Muscle layer of colon (tissue), 2 donors: ENCODE measurements at regions not wholly inside any gene's neighbourhood (a gene's known extent, or its start where the extent isn't known, plus 50 kb on each side); places are given as distances from the start of the nearest gene placed in this dataset.

Source experiments
- H3K27ac ChIP-seq: one replicate; pipeline ENCODE4 v1.7.0; 2013; ENCODE audit warnings: low read depth, mild to moderate bottlenecking, low read length, moderate library complexity
- H3K27me3 ChIP-seq, 2 donors: one replicate each; pipeline ENCODE4 v1.7.0; 2013; ENCODE audit warnings: low read length in 2 of 2, mild to moderate bottlenecking in 2 of 2; ENCODE audit not compliant: insufficient read depth in 2 of 2, control insufficient read depth in 1 of 2
- H3K36me3 ChIP-seq: one replicate; pipeline ENCODE4 v1.7.0; 2013; ENCODE audit warnings: mild to moderate bottlenecking, low read length; ENCODE audit not compliant: insufficient read depth
- H3K4me1 ChIP-seq: one replicate; pipeline ENCODE4 v1.7.0; 2013; ENCODE audit warnings: mild to moderate bottlenecking, low read length; ENCODE audit not compliant: insufficient read depth
- H3K4me3 ChIP-seq, 2 donors: one replicate each; pipeline ENCODE4 v1.7.0; 2013; ENCODE audit warnings: low read length in 2 of 2, low read depth in 1 of 2, mild to moderate bottlenecking in 1 of 2, moderate library complexity in 1 of 2
- H3K9ac ChIP-seq: one replicate; pipeline ENCODE4 v1.7.0; 2013; ENCODE audit warnings: low read length
- H3K9me3 ChIP-seq: one replicate; pipeline ENCODE4 v1.7.0; 2013; ENCODE audit warnings: mild to moderate bottlenecking, low read length
- donor health status: abdominal sarcoma.
- donor health status: Adenocarcinoma of cecum.

GRCh38 chr5:107056278-107056677, 614.5 kb downstream of the EFNA5 start:
- no peaks in the 10 kb centered on the region for H3K4me1 ChIP-seq
- no peaks in the 10 kb centered on the region for H3K9me3 ChIP-seq
- H3K36me3 ChIP-seq: no peaks in the 10 kb centered on the region
- no peak overlapping the region for H3K4me3 ChIP-seq
- no peak overlapping the region for H3K9ac ChIP-seq
- no peaks in the 10 kb centered on the region for H3K27me3 ChIP-seq
- H3K27ac ChIP-seq: no peak overlapping the region

- no peaks in the 10 kb centered on the region for H3K4me1 ChIP-seq
Observed at GRCh38 chr5:107047048-107047447, 623.7 kb downstream of the EFNA5 start.

GRCh38 chr5:107043665-107044064, 627.1 kb downstream of the EFNA5 start:
- H3K4me1 ChIP-seq: no peaks in the 10 kb centered on the region
- H3K9me3 ChIP-seq: no peaks in the 10 kb centered on the region
- no peaks in the 10 kb centered on the region for H3K36me3 ChIP-seq
- H3K27ac ChIP-seq: no peak overlapping the region
- no peak overlapping the region for H3K4me3 ChIP-seq
- no peak overlapping the region for H3K9ac ChIP-seq
- H3K27me3 ChIP-seq: no peaks in the 10 kb centered on the region

More at GRCh38 chr5:107047048-107047447, 623.7 kb downstream of the EFNA5 start:
- Histone ChIP-seq H3K9me3 (no peaks in the 10 kb centered on the region), H3K36me3 (no peaks in the 10 kb centered on the region), H3K27me3 (no peaks in the 10 kb centered on the region), H3K4me3 (no peak overlapping the region), H3K27ac (no peak overlapping the region), H3K9ac (no peak overlapping the region)

GRCh38 chr5:107040907-107041306, 629.8 kb downstream of the EFNA5 start:
- no peak overlapping the region for H3K9ac ChIP-seq
- no peaks in the 10 kb centered on the region for H3K27me3 ChIP-seq
- no peaks in the 10 kb centered on the region for H3K4me1 ChIP-seq
- no peak overlapping the region for H3K27ac ChIP-seq
- no peaks in the 10 kb centered on the region for H3K9me3 ChIP-seq
- no peak overlapping the region for H3K4me3 ChIP-seq
- no peaks in the 10 kb centered on the region for H3K36me3 ChIP-seq

- Histone ChIP-seq H3K36me3 (no peaks in the 10 kb centered on the region), H3K27me3 (no peaks in the 10 kb centered on the region), H3K9ac (no peak overlapping the region), H3K4me3 (no peak overlapping the region), H3K4me1 (no peaks in the 10 kb centered on the region), H3K9me3 (no peaks in the 10 kb centered on the region), H3K27ac (no peak overlapping the region)
Observed at GRCh38 chr5:107032629-107033028, 638.1 kb downstream of the EFNA5 start.

GRCh38 chr5:107028938-107029337, 641.8 kb downstream of the EFNA5 start:
- H3K27me3 ChIP-seq: no peaks in the 10 kb centered on the region
- H3K4me3 ChIP-seq: no peak overlapping the region
- H3K9me3 ChIP-seq: no peaks in the 10 kb centered on the region
- no peak overlapping the region for H3K27ac ChIP-seq
- no peak overlapping the region for H3K9ac ChIP-seq
- no peaks in the 10 kb centered on the region for H3K36me3 ChIP-seq
- H3K4me1 ChIP-seq: no peaks in the 10 kb centered on the region

GRCh38 chr5:107025712-107026497, 644.8 kb downstream of the EFNA5 start:
- no peak overlapping the region for H3K27ac ChIP-seq
- H3K9ac ChIP-seq: no peak overlapping the region
- no peaks in the 10 kb centered on the region for H3K9me3 ChIP-seq
- H3K36me3 ChIP-seq: no peaks in the 10 kb centered on the region
- H3K4me3 ChIP-seq: no peak overlapping the region
- H3K27me3 ChIP-seq: no peaks in the 10 kb centered on the region
- no peaks in the 10 kb centered on the region for H3K4me1 ChIP-seq

- Histone ChIP-seq H3K9me3 (no peaks in the 10 kb centered on the region), H3K9ac (no peak overlapping the region), H3K4me3 (no peak overlapping the region), H3K36me3 (no peaks in the 10 kb centered on the region), H3K27ac (no peak overlapping the region), H3K4me1 (no peaks in the 10 kb centered on the region), H3K27me3 (no peaks in the 10 kb centered on the region)
Observed at GRCh38 chr5:107023732-107024131, 647.0 kb downstream of the EFNA5 start.

GRCh38 chr5:107021575-107021974, 649.2 kb downstream of the EFNA5 start:
- Histone ChIP-seq H3K27me3 (no peaks in the 10 kb centered on the region), H3K9ac (no peak overlapping the region), H3K4me1 (no peaks in the 10 kb centered on the region), H3K27ac (no peak overlapping the region), H3K9me3 (no peaks in the 10 kb centered on the region), H3K36me3 (no peaks in the 10 kb centered on the region), H3K4me3 (no peak overlapping the region)

- Histone ChIP-seq H3K27ac (no peak overlapping the region), H3K4me1 (no peaks in the 10 kb centered on the region), H3K36me3 (no peaks in the 10 kb centered on the region), H3K9ac (no peak overlapping the region), H3K9me3 (no peaks in the 10 kb centered on the region), H3K4me3 (no peak overlapping the region), H3K27me3 (no peaks in the 10 kb centered on the region)
Observed at GRCh38 chr5:107020626-107021025, 650.1 kb downstream of the EFNA5 start.

GRCh38 chr5:107017616-107018015, 653.1 kb downstream of the EFNA5 start:
- no peak overlapping the region for H3K9ac ChIP-seq
- H3K4me1 ChIP-seq: no peaks in the 10 kb centered on the region
- H3K27ac ChIP-seq: no peak overlapping the region
- H3K4me3 ChIP-seq: no peak overlapping the region
- no peaks in the 10 kb centered on the region for H3K27me3 ChIP-seq
- no peaks in the 10 kb centered on the region for H3K36me3 ChIP-seq
- H3K9me3 ChIP-seq: no peaks in the 10 kb centered on the region

GRCh38 chr5:107012371-107012770, 658.4 kb downstream of the EFNA5 start:
- Histone ChIP-seq H3K36me3 (no peaks in the 10 kb centered on the region), H3K4me1 (no peaks in the 10 kb centered on the region), H3K4me3 (no peak overlapping the region), H3K27ac (no peak overlapping the region), H3K9me3 (no peaks in the 10 kb centered on the region), H3K9ac (no peak overlapping the region), H3K27me3 (no peaks in the 10 kb centered on the region)
